ENCODE measurements at regions not wholly inside any gene's neighbourhood (a gene's known extent, or its start where the extent isn't known, plus 50 kb on each side); places are given as distances from the start of the nearest gene placed in this dataset.

DNA sequence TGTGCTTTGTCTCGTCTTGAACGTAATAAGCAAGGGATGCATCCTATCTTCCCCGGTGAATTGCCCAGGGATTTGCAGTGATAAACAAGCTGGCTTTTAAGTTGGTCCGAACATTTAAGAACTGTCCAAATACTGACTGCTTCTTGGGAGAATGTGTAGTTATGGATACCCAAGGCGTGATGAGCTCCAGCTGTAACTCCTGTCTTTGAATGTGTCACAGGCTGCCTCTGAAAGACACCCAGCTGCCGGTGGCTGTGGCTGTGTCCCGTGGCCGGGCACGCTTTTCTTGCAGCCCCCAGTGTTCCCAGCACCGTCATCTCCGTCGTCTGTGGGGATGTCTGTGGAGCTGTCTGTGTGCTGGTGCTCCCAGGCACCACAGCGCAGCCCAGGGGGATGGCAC is 118.1 kb downstream of the GLRX3 start:
- Histone ChIP-seq H3K79me2 (ENCODE audit: low read length) (no peaks in the 10 kb centered on the region), H3K4me3 (ENCODE audit: low read length) (no peak overlapping the region), H3K9me3 (ENCODE audit: insufficient read depth, low read length) (no peaks in the 10 kb centered on the region), H4K20me1 (ENCODE audit: insufficient read depth, low read length) (no peaks in the 10 kb centered on the region), H3K27ac (ENCODE audit: low read length) (no peak overlapping the region), H3K4me2 (ENCODE audit: low read length) (no peak overlapping the region), H3K36me3 (replicated peaks; ENCODE audit: low read depth, low read length) (no peaks in the 10 kb centered on the region), H3K27me3 (ENCODE audit: low read depth, low read length) (no peaks in the 10 kb centered on the region), H2AFZ (ENCODE audit: low read depth, low read length) (no peak overlapping the region), H3K9ac (ENCODE audit: low read length) (no peak overlapping the region), H3K4me1 (ENCODE audit: low read length) (no peaks in the 10 kb centered on the region)
- TF ChIP-seq, protein P1, sequence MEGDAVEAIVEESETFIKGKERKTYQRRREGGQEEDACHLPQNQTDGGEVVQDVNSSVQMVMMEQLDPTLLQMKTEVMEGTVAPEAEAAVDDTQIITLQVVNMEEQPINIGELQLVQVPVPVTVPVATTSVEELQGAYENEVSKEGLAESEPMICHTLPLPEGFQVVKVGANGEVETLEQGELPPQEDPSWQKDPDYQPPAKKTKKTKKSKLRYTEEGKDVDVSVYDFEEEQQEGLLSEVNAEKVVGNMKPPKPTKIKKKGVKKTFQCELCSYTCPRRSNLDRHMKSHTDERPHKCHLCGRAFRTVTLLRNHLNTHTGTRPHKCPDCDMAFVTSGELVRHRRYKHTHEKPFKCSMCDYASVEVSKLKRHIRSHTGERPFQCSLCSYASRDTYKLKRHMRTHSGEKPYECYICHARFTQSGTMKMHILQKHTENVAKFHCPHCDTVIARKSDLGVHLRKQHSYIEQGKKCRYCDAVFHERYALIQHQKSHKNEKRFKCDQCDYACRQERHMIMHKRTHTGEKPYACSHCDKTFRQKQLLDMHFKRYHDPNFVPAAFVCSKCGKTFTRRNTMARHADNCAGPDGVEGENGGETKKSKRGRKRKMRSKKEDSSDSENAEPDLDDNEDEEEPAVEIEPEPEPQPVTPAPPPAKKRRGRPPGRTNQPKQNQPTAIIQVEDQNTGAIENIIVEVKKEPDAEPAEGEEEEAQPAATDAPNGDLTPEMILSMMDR (IDR thresholded peaks at IDR 0.05; ENCODE audit: low read depth, low read length) = no peak
- no peak for TF ChIP-seq EZH2phosphoT487 (IDR thresholded peaks at IDR 0.05; ENCODE audit: low read depth)

DNA sequence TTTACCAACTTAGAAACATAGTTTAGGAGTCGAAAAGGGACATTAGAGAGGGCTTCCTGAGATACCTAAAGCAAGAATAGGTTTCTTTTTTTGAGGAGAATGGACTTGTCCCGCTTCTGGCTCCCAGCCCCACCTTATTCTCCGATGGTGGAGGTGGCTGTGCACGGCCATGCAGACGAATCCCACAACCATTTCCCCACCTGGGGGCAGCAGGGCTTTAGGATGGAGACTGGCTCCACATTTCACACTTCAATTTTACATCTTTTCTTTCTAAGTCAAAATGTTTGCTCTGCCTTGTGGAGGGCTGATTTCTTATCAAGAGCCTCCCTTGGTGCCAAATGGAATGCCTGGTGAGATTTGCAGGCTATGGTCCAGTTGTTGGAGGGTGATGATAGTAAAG is 118.5 kb downstream of the GLRX3 start:
- no peaks in the 10 kb centered on the region for H3K4me1 ChIP-seq (ENCODE audit: low read length)
- H3K27ac ChIP-seq (ENCODE audit: low read length) = no peak overlapping the region
- H4K20me1 ChIP-seq (ENCODE audit: insufficient read depth, low read length) = no peaks in the 10 kb centered on the region
- H3K4me3 ChIP-seq (ENCODE audit: low read length) = no peak overlapping the region
- H3K9me3 ChIP-seq (ENCODE audit: insufficient read depth, low read length) = no peaks in the 10 kb centered on the region
- H2AFZ ChIP-seq (ENCODE audit: low read depth, low read length) = no peak overlapping the region
- H3K27me3 ChIP-seq (ENCODE audit: low read depth, low read length) = no peaks in the 10 kb centered on the region
- H3K79me2 ChIP-seq (ENCODE audit: low read length) = no peaks in the 10 kb centered on the region
- no peaks in the 10 kb centered on the region for H3K36me3 ChIP-seq (replicated peaks; ENCODE audit: low read depth, low read length)
- TF ChIP-seq, protein P1 (IDR thresholded peaks at IDR 0.05; ENCODE audit: low read depth, low read length) = peak; percentile 57
- no peak for TF ChIP-seq EZH2phosphoT487 (IDR thresholded peaks at IDR 0.05; ENCODE audit: low read depth)
- no peak overlapping the region for H3K4me2 ChIP-seq (ENCODE audit: low read length)
- H3K9ac ChIP-seq (ENCODE audit: low read length) = no peak overlapping the region

DNA sequence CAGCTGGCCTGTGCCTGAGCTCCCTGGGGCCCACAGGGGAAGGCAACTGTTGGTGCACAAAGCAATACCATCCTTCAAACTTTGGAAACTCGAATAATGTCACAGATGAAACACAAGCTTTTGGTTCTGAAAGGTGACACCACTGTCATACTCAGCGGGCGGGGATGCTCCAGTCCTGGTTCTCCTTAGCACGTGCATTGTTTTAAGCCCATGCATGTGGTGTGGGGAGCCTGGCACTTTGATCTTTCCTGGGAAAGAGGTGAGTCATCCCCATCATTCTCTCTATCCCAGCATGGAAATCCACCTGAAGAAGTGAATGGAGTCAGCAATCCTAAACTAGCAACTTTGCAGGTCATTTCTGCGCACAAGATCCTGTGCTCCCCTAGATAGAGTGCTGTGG is 119.6 kb downstream of the GLRX3 start:
- H4K20me1 ChIP-seq (ENCODE audit: insufficient read depth, low read length) = no peaks in the 10 kb centered on the region
- no peak overlapping the region for H3K27ac ChIP-seq (ENCODE audit: low read length)
- H3K9ac ChIP-seq (ENCODE audit: low read length) = no peak overlapping the region
- no peaks in the 10 kb centered on the region for H3K79me2 ChIP-seq (ENCODE audit: low read length)
- H3K4me1 ChIP-seq (ENCODE audit: low read length) = no peaks in the 10 kb centered on the region
- TF ChIP-seq EZH2phosphoT487 (IDR thresholded peaks at IDR 0.05; ENCODE audit: low read depth) = no peak
- TF ChIP-seq, protein P1 (IDR thresholded peaks at IDR 0.05; ENCODE audit: low read depth, low read length) = no peak
- H3K4me2 ChIP-seq (ENCODE audit: low read length) = no peak overlapping the region
- no peaks in the 10 kb centered on the region for H3K27me3 ChIP-seq (ENCODE audit: low read depth, low read length)
- no peaks in the 10 kb centered on the region for H3K36me3 ChIP-seq (replicated peaks; ENCODE audit: low read depth, low read length)
- H3K4me3 ChIP-seq (ENCODE audit: low read length) = no peak overlapping the region
- no peak overlapping the region for H2AFZ ChIP-seq (ENCODE audit: low read depth, low read length)
- H3K9me3 ChIP-seq (ENCODE audit: insufficient read depth, low read length) = no peaks in the 10 kb centered on the region

DNA sequence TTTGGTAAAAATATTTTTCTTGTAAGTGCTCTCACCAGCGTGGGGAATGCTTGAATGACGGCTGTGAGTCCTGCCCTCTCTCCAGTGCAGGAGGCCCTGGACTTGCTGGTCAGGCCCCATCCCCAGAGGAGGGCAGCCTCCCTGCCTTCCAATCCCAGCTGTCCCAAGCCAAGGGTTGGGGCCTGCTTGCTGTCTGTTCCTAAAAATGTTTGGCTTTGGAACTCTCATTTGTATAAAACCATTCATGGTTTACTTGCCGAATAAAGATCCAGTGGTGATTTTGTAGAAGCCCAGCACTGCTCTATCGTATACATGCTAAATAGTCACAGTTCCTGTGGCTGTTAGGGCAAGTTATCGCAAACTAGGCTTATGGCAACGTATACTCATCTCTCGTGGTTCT is 121.7 kb downstream of the GLRX3 start:
- H4K20me1 ChIP-seq (ENCODE audit: insufficient read depth, low read length) = no peaks in the 10 kb centered on the region
- H3K27ac ChIP-seq (ENCODE audit: low read length) = no peak overlapping the region
- no peak overlapping the region for H3K4me3 ChIP-seq (ENCODE audit: low read length)
- no peaks in the 10 kb centered on the region for H3K36me3 ChIP-seq (replicated peaks; ENCODE audit: low read depth, low read length)
- H3K9ac ChIP-seq (ENCODE audit: low read length) = no peak overlapping the region
- no peaks in the 10 kb centered on the region for H3K9me3 ChIP-seq (ENCODE audit: insufficient read depth, low read length)
- TF ChIP-seq, protein P1 (IDR thresholded peaks at IDR 0.05; ENCODE audit: low read depth, low read length) = no peak
- no peak for TF ChIP-seq EZH2phosphoT487 (IDR thresholded peaks at IDR 0.05; ENCODE audit: low read depth)
- no peak overlapping the region for H2AFZ ChIP-seq (ENCODE audit: low read depth, low read length)
- no peak overlapping the region for H3K4me2 ChIP-seq (ENCODE audit: low read length)
- H3K27me3 ChIP-seq (ENCODE audit: low read depth, low read length) = no peaks in the 10 kb centered on the region
- H3K79me2 ChIP-seq (ENCODE audit: low read length) = no peaks in the 10 kb centered on the region
- no peaks in the 10 kb centered on the region for H3K4me1 ChIP-seq (ENCODE audit: low read length)

All from OCI-LY3 (cell line).